ENCODE measurements at regions not wholly inside any gene's neighbourhood (a gene's known extent, or its start where the extent isn't known, plus 50 kb on each side); places are given as distances from the start of the nearest gene placed in this dataset.
A peak's percentile ranks its signal among the peaks of the same experiment; 100 is the strongest.

- 81% methylated on average over 8 of the region's 8 CpGs for WGBS (ENCODE audit: missing lambda C conversion rate)
- Histone ChIP-seq H3K9me3 (no peaks in the 10 kb centered on the region), H3K4me1 (peaks cover 41% of the 10 kb centered on the region), H3K27ac (no peak overlapping the region; a peak in 1 of 6 replicates), H3K4me2 (no peak overlapping the region), H3K4me3 (no peak overlapping the region)
- no peak for FAIRE-seq
- TF ChIP-seq HES2 (IDR thresholded peaks at IDR 0.05) (no peak), RARB (CRISPR knock-in tag; IDR thresholded peaks at IDR 0.05) (no peak), KDM5A (IDR thresholded peaks at IDR 0.05) (no peak), RAD21 (conservative IDR thresholded peaks at IDR 0.05 in 1 of 2, IDR thresholded peaks at IDR 0.05 in 1 of 2) (no peak), RCOR1 (IDR thresholded peaks at IDR 0.05; ENCODE audit: low read depth, low read length) (no peak), MYC (IDR thresholded peaks at IDR 0.05; ENCODE audit: borderline replicate concordance, low read length) (no peak), MAZ (IDR thresholded peaks at IDR 0.05; ENCODE audit: borderline replicate concordance, low read depth, low read length) (no peak), E2F6 (IDR thresholded peaks at IDR 0.05; ENCODE audit: borderline replicate concordance, low read depth) (no peak), GATA3 (IDR thresholded peaks at IDR 0.05; ENCODE audit: borderline replicate concordance) (no peak), JUNB (IDR thresholded peaks at IDR 0.05) (no peak), JUN (IDR thresholded peaks at IDR 0.05) (no peak), CBX2 (IDR thresholded peaks at IDR 0.05; ENCODE audit: borderline replicate concordance, low read depth) (no peak), HEYL (CRISPR knock-in tag; IDR thresholded peaks at IDR 0.05) (no peak), EHMT2 (IDR thresholded peaks at IDR 0.05; ENCODE audit: low read depth) (no peak), EHF (CRISPR knock-in tag; IDR thresholded peaks at IDR 0.05) (no peak), HMGXB4 (CRISPR knock-in tag; IDR thresholded peaks at IDR 0.05; ENCODE audit: borderline replicate concordance) (no peak)
- TF ChIP-seq, protein P1, sequence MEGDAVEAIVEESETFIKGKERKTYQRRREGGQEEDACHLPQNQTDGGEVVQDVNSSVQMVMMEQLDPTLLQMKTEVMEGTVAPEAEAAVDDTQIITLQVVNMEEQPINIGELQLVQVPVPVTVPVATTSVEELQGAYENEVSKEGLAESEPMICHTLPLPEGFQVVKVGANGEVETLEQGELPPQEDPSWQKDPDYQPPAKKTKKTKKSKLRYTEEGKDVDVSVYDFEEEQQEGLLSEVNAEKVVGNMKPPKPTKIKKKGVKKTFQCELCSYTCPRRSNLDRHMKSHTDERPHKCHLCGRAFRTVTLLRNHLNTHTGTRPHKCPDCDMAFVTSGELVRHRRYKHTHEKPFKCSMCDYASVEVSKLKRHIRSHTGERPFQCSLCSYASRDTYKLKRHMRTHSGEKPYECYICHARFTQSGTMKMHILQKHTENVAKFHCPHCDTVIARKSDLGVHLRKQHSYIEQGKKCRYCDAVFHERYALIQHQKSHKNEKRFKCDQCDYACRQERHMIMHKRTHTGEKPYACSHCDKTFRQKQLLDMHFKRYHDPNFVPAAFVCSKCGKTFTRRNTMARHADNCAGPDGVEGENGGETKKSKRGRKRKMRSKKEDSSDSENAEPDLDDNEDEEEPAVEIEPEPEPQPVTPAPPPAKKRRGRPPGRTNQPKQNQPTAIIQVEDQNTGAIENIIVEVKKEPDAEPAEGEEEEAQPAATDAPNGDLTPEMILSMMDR (IDR thresholded peaks at IDR 0.05) = no peak
- TF ChIP-seq, protein P2, sequence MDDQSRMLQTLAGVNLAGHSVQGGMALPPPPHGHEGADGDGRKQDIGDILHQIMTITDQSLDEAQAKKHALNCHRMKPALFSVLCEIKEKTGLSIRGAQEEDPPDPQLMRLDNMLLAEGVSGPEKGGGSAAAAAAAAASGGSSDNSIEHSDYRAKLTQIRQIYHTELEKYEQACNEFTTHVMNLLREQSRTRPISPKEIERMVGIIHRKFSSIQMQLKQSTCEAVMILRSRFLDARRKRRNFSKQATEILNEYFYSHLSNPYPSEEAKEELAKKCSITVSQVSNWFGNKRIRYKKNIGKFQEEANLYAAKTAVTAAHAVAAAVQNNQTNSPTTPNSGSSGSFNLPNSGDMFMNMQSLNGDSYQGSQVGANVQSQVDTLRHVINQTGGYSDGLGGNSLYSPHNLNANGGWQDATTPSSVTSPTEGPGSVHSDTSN (IDR thresholded peaks at IDR 0.05) = no peak
- TF ChIP-seq, protein P3, sequence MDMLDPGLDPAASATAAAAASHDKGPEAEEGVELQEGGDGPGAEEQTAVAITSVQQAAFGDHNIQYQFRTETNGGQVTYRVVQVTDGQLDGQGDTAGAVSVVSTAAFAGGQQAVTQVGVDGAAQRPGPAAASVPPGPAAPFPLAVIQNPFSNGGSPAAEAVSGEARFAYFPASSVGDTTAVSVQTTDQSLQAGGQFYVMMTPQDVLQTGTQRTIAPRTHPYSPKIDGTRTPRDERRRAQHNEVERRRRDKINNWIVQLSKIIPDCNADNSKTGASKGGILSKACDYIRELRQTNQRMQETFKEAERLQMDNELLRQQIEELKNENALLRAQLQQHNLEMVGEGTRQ (IDR thresholded peaks at IDR 0.05) = no peak
- ChIA-PET CTCF (interaction anchor here (0.6 kb wide), 1 partner anchor 255 kb away, joined by 3 read pairs; no protein-coding TSS in a partner anchor), POLR2A (no interaction called here)
- DNase-seq (ENCODE audit: low read depth in 1 of 2, low spot score in 1 of 2) = no peak
- ATAC-seq = no peak
Measured at GRCh38 chr3:187966636-187967406, 187.1 kb upstream of the LPP start.

GRCh38 chr3:187967993-187968392 lies 186.0 kb upstream of the LPP start:
- CTCF ChIA-PET = no interaction called here
- DNase-seq (ENCODE audit: low read depth in 1 of 2, low spot score in 1 of 2) = no peak
- FAIRE-seq = no peak
- Histone ChIP-seq H3K4me1 (peaks cover 46% of the 10 kb centered on the region), H3K9me3 (no peaks in the 10 kb centered on the region), H3K4me3 (no peak overlapping the region), H3K4me2 (peak overlapping the region; percentile 46), H3K27ac (peak overlapping the region; percentile 48 to 56; a peak in 4 of 6 replicates)
- TF ChIP-seq ELK1 (IDR thresholded peaks at IDR 0.05; ENCODE audit: low read depth, low read length) (no peak), REST (IDR thresholded peaks at IDR 0.05) (no peak), TFCP2L1 (CRISPR knock-in tag; IDR thresholded peaks at IDR 0.05) (no peak), RFX5 (IDR thresholded peaks at IDR 0.05) (no peak)
- POLR2A ChIA-PET = no interaction called here
- 43% methylated on average over 5 of the region's 5 CpGs for WGBS (ENCODE audit: missing lambda C conversion rate)
- ATAC-seq = peak; percentile 47 to 60; a peak in 2 of 6 replicates

Data from A549 (cell line).